ENCODE measurements at regions not wholly inside any gene's neighbourhood (a gene's known extent, or its start where the extent isn't known, plus 50 kb on each side); places are given as distances from the start of the nearest gene placed in this dataset.
A peak's percentile ranks its signal among the peaks of the same experiment; 100 is the strongest.

DNA sequence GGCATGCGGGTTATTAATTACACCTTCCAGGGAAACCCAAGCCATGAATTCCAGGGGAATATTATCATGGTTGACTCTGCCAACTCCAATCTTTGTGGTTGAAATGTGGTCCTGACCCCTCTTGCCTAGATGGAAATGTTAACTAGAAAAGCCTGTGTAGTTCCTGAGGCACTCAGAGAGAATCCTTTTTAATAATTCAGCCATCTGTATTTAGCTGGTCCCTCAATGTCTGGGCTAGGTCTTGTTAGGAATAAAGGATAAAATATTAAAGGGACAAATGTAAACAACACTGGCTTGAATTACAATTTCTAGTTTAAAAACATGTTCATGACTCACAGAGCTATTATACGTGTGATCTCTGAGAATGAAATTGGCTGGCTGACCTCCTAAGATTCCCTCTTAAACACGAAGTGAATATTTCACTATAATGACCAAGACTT is 435.2 kb upstream of the SUCLG2 start:
- intact Hi-C loops (cut with DNase I, micrococcal nuclease), result no loop called here
- no peak for ATAC-seq
- no peak for DNase-seq

- no peak for ATAC-seq
- DNase-seq, result no peak
- intact Hi-C loops (cut with DNase I, micrococcal nuclease), result no loop called here
Measured at GRCh38 chr3:68088636-68089035, 434.2 kb upstream of the SUCLG2 start.

GRCh38 chr3:68088216-68088615 is 433.8 kb upstream of the SUCLG2 start:
- intact Hi-C loops (cut with DNase I, micrococcal nuclease), result no loop called here
- DNase-seq, result no peak
- ATAC-seq, result no peak

- ATAC-seq (no peak), DNase-seq (no peak)
- intact Hi-C loops (cut with DNase I, micrococcal nuclease), result no loop called here
Measured at GRCh38 chr3:68072062-68072461, 417.6 kb upstream of the SUCLG2 start.

DNA sequence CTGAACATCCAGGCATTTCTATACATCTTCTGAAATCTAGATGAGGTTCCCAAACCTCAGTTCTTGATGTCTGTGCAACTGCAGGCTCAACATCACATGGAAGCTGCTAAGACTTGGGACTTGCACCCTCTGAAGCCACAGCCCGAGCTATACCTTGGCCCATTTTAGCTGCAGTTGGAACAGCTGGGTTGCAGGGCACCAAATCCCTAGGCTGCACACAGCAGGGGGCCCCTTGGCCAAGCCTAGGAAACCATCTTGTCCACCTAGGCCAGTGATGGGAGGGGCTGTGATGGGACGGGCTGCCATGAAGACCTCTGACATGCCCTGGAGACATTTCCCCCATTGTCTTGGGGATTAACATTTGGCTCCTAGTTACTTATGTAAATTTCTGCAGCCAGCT is 415.8 kb upstream of the SUCLG2 start:
- intact Hi-C loops (cut with DNase I, micrococcal nuclease), result no loop called here

GRCh38 chr3:68067314-68067713 is 412.9 kb upstream of the SUCLG2 start:
- no peak for DNase-seq
- ATAC-seq, result no peak
- intact Hi-C loops (cut with DNase I, micrococcal nuclease), result no loop called here

More for the DNA sequence above, 415.8 kb upstream of the SUCLG2 start:
- ATAC-seq, result no peak
- DNase-seq, result no peak

DNA sequence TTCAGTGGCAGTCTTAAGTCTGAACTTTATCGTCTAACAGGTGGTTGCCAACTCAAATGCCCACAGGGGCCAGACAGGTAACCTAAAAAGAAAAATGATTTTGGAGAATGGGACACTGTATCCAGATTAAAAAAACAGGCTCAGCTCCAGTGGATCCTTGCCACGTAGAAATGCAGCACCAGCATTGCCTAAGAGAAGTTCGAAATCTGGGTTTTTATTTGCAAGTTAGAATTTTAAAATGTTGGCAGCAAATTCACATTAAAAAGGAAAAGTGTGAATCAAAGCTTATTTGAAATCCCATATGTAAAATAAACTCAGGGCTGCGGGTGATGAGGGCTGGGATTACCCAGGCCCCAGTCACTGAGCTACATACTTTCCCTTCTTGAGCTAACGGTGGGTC is 408.5 kb upstream of the SUCLG2 start:
- ATAC-seq, result no peak
- intact Hi-C loops (cut with DNase I, micrococcal nuclease), result no loop called here
- DNase-seq, result no peak

DNA sequence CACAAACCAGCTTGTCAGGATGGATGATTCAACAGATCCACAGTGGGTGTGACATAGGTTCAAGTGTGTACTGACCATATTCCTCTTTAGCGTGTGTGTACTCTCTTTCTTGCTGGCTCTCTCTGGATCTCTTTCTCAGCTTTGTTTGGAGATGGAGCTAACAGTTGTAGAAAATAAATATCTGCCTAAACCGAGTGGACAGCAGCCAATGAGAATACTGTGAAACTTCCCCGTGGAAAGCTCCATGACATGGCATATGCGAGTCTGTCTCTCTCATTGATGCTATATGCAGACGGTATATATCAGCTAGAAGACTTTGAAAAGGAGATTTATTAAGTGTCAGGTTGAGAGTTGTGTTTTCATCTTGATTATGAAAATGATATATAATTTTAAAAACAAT is 406.5 kb upstream of the SUCLG2 start:
- DNase-seq, result no peak
- intact Hi-C loops (cut with DNase I, micrococcal nuclease), result no loop called here
- no peak for ATAC-seq

DNA sequence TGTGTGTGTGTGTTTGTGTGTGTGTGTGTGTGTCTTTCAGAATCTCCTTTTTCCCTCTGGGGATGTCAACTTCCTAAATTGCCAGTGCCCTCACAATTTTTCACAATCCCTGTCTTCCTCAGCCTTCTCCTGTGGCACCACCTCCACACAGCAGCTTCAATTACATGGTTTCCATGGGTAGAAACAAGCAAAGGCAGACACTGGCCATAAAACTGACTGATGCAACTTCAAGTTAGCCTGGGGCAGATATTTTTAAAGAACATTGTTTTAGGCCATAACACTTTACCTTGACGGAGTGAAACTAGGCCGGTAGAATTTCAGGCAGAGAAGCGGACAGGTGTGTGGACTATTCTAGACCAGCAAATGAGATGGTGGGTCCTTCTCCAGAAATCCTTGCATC is 405.8 kb upstream of the SUCLG2 start:
- ATAC-seq (peak; percentile 44), DNase-seq (no peak)
- intact Hi-C loops (cut with DNase I, micrococcal nuclease), result no loop called here

GRCh38 chr3:68059628-68060152 is 405.3 kb upstream of the SUCLG2 start:
- peak; percentile 34 for ATAC-seq
- no peak for DNase-seq
- intact Hi-C loops (cut with DNase I, micrococcal nuclease), result no loop called here

- intact Hi-C loops (cut with DNase I, micrococcal nuclease), result no loop called here
- DNase-seq, result no peak
- no peak for ATAC-seq
Measured at GRCh38 chr3:68057637-68058320, 403.4 kb upstream of the SUCLG2 start.

DNA sequence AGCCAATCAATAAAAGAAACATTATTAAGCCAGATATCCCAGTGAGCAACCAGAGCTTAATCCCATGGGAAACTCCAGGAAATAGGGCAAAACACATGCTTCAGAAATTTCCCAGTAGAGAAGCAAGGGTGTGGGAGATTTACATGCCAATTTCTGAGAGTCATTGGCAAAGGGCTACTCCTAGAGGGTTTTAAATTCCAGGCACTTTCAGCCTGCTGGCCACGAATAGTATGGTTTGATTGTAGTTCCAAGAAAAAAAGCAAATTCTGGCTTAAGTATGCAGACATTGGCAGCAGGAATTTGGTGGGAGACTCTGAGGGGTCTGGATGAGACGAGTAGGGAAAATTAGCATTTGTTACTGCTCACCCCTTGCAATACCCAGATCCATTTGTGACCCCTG is 402.1 kb upstream of the SUCLG2 start:
- ATAC-seq, result no peak
- intact Hi-C loops (cut with DNase I, micrococcal nuclease), result no loop called here
- no peak for DNase-seq

DNA sequence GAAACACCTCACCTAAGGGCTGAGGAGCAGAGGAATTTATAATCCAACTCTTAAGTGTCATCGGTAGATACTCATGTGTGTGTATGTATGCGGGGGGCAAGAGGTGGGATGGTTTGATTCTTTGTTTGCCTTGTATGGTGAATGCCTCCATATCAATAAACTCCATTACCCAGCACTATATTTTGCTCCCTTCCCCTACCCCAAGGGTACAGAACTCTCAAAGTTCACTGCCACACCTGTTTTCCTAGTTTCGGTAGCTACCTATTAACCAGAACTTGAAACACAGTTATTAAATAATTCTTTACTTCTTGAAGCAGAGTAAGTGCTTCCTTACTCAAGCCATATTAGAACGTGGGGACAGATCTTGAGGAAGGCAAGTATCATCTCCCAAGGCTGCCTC is 400.8 kb upstream of the SUCLG2 start:
- intact Hi-C loops (cut with DNase I, micrococcal nuclease), result no loop called here
- ATAC-seq, result peak; percentile 81
- DNase-seq, result no peak

GRCh38 chr3:68049776-68050175 is 395.4 kb upstream of the SUCLG2 start:
- intact Hi-C loops (cut with DNase I, micrococcal nuclease), result no loop called here
- no peak for DNase-seq
- ATAC-seq, result peak; percentile 97

- DNase-seq, result no peak
- intact Hi-C loops (cut with DNase I, micrococcal nuclease), result no loop called here
- no peak for ATAC-seq
Measured at GRCh38 chr3:68045976-68046375, 391.6 kb upstream of the SUCLG2 start.

DNA sequence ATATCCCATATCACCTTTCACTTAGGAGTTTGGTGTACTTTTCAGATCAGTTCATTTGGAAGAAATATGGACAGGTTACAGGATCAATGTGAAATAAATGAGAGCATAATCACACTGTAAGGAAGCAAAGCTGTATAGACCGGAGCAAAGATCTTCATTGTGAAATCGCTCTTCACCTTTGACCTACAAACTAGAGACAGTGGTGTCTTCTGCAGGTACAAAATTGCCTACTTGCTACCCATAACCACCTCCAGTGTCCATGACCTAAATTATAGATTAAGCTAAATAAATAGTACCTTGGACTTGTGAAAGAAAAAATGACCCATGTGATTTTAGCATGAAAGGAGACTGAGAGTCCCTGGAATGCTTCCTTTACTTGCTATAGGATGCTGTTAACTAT is 379.5 kb upstream of the SUCLG2 start:
- DNase-seq (no peak), ATAC-seq (no peak)
- intact Hi-C loops (cut with DNase I, micrococcal nuclease), result no loop called here

DNA sequence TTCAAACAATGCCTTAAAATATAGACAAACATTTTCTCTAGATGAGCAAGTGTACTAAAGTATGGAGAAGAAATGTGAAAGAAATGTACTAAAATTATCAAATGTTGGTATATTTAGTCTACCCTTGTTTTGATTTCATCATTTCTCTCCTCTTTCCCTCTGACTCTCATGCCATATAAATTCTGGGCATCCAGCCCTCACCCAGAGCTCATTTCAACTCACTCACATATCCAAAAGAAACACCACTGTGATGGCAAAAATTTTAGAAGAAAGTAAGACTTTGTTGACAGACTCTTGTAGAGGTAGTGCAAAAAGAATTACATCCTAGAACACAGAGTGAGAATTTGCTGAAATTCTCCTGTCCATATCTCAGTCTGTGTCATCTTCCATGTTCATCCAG is 377.8 kb upstream of the SUCLG2 start:
- intact Hi-C loops (cut with DNase I, micrococcal nuclease), result no loop called here
- DNase-seq, result no peak
- ATAC-seq, result no peak

DNA sequence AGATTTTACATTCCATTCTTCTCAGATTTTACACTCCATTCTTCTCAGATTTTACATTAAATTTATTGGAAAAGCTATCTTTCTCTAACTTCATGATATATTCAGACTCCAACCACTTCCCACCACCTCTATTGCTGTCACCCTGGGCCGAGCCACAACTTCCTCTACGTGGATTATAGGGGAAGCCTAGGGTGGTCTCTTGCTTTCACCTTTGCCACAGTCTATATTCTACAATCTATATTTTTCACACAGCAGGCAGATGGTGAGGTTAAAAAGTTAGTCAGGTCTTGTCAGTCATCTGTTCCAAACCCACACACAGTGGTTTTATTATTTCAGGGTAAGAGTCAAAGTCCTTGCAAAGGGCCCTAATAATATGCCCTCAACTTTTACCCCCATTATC is 370.8 kb upstream of the SUCLG2 start:
- DNase-seq (no peak), ATAC-seq (no peak)
- intact Hi-C loops (cut with DNase I, micrococcal nuclease), result no loop called here

DNA sequence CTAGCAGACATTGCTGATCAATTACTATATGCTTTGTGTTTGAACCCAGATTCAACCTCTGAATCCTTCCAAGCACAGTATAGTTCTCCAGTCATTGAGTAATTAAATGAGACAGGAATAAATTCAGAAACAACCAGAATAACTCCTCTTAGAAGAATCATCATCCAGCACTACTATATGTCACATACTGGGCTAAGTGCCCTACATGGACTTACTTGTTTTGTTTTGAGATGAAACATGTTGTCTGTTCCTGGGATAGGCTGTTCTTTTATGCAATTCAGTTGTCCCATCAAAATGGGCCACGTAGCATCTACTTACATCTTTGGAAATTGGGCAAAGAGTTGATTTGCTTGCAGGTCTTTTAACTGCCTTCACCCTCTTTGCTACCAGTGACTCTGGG is 365.5 kb upstream of the SUCLG2 start:
- intact Hi-C loops (cut with DNase I, micrococcal nuclease), result no loop called here
- no peak for DNase-seq
- no peak for ATAC-seq

- intact Hi-C loops (cut with DNase I, micrococcal nuclease), result no loop called here
Measured at GRCh38 chr3:68018275-68018674, 363.9 kb upstream of the SUCLG2 start.

GRCh38 chr3:68017069-68017468 is 362.7 kb upstream of the SUCLG2 start:
- peak in 1 of 2 donors; percentile 4 for DNase-seq

More at GRCh38 chr3:68018275-68018674, 363.9 kb upstream of the SUCLG2 start:
- ATAC-seq (no peak), DNase-seq (no peak)

More at GRCh38 chr3:68017069-68017468, 362.7 kb upstream of the SUCLG2 start:
- intact Hi-C loops (cut with DNase I, micrococcal nuclease), result no loop called here
- no peak for ATAC-seq

Data from left colon (tissue), 2 donors.